ENCODE measurements at regions not wholly inside any gene's neighbourhood (a gene's known extent, or its start where the extent isn't known, plus 50 kb on each side); places are given as distances from the start of the nearest gene placed in this dataset.

DNA sequence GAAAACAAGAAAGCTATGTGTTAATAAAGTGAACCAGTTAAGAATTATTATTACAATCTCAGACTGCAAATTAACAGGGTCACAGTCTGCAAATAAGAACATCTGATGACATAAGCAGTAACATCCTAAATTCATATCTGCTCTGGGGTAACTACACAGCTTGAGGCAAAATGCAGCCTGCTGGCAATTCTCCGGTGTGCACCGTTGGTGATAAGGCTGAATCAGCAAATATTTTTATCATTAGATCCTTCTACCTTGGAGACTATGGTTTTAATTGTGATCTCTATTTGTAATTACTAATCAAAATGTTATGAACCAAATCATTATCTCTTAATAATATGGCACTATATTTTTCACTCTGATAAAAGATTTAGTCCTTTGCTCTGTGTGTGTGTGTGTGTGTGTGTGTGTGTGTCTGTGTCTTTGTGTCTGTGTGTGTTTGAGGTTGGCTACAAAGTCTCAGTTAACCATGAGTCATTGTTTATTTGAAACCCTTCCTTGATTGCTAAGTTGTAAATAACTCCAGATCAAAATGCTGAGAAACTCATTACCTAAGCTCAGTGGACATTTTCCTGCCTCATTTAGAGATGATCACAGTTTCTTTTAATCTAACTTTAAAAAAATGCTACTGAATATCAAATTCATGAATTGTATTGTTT lies 442.6 kb downstream of the GXYLT1 start:
- H3K18ac ChIP-seq (ENCODE audit: low read depth, low read length): no peak overlapping the region
- H3K56ac ChIP-seq (ENCODE audit: extremely low read depth, insufficient read depth, low read length): no peak overlapping the region
- no peak overlapping the region for H3K14ac ChIP-seq (replicated peaks; ENCODE audit: low read depth, low read length)
- no peak overlapping the region for H2AK9ac ChIP-seq (replicated peaks; ENCODE audit: low read depth, low read length, poor library complexity)
- H3K9me1 ChIP-seq (ENCODE audit: insufficient read depth, low read length): no peaks in the 10 kb centered on the region
- no peak overlapping the region for H2BK20ac ChIP-seq (ENCODE audit: low read depth, low read length)
- no peak overlapping the region for H4K5ac ChIP-seq (ENCODE audit: low read depth, low read length)
- no CpG with 5 or more reads among the region's 2 CpGs for WGBS, 2 experiments (ENCODE audit: extremely low coverage in 2 of 2, insufficient read length in 1 of 2)
- no peaks in the 10 kb centered on the region for H4K20me1 ChIP-seq (ENCODE audit: insufficient read depth, low read length)
- H3K36me3 ChIP-seq (ENCODE audit: control insufficient read depth, insufficient read depth, low read length): no peaks in the 10 kb centered on the region
- in situ Hi-C loops (cut with MboI; ENCODE audit: low sequenced_read_pairs) (no loop called here), dilution Hi-C loops (cut with HindIII; ENCODE audit: low sequenced_read_pairs, unreplicated experiment) (no loop called here), intact Hi-C loops (cut with micrococcal nuclease) (no loop called here)
- H2AFZ ChIP-seq (replicated peaks; ENCODE audit: low read length, poor library complexity): no peak overlapping the region
- ATAC-seq (ENCODE audit: low read depth) (no peak), DNase-seq (no peak)
- ChIA-PET POLR2A (ENCODE audit: unreplicated experiment) (no interaction called here), CTCF (interaction anchor here (0.6 kb wide), 1 partner anchor 12 kb away, joined by 3 read pairs; no protein-coding TSS in a partner anchor)
- no peak overlapping the region for H2BK15ac ChIP-seq (ENCODE audit: low read depth, low read length)
- H2BK120ac ChIP-seq (ENCODE audit: low read depth, low read length): no peak overlapping the region
- H3K27ac ChIP-seq (ENCODE audit: insufficient read depth, low read length): no peak overlapping the region
- no peak overlapping the region for H3K4ac ChIP-seq (ENCODE audit: low read depth, low read length)
- no peak overlapping the region for H3K9ac ChIP-seq (ENCODE audit: low read depth, low read length)
- no peak overlapping the region for H4K8ac ChIP-seq (ENCODE audit: low read depth in 2 of 2, low read length in 2 of 2)
- BruUV-seq (replicated peaks): no TSS peak
- TF ChIP-seq MAFK (IDR thresholded peaks at IDR 0.05; ENCODE audit: low read depth, low read length): peak; percentile 87
- TF ChIP-seq BHLHE40 (IDR thresholded peaks at IDR 0.05; ENCODE audit: low read depth, low read length): no peak
- H3K4me1 ChIP-seq (ENCODE audit: control insufficient read depth, insufficient read depth, low read length): no peaks in the 10 kb centered on the region
- H3K9me3 ChIP-seq (ENCODE audit: control insufficient read depth, insufficient read depth, low read length): no peaks in the 10 kb centered on the region
- no peaks in the 10 kb centered on the region for H3K79me1 ChIP-seq (ENCODE audit: low read depth in 1 of 2, low read length in 2 of 2)
- H3K4me3 ChIP-seq (ENCODE audit: insufficient read depth, low read depth, low read length): no peak overlapping the region
- H4K91ac ChIP-seq (ENCODE audit: insufficient read depth, low read depth, low read length): no peak overlapping the region
- no peak overlapping the region for H3K4me2 ChIP-seq (ENCODE audit: low read depth, low read length)
- H2AK5ac ChIP-seq (ENCODE audit: low read depth, low read length): no peak overlapping the region
- H3K27me3 ChIP-seq (ENCODE audit: control insufficient read depth, insufficient read depth, low read length): no peaks in the 10 kb centered on the region
- H2BK5ac ChIP-seq (ENCODE audit: low read depth, low read length, poor library complexity, severe bottlenecking): no peak overlapping the region
- no peak overlapping the region for H3K23ac ChIP-seq (ENCODE audit: low read depth, low read length)

Data from IMR-90 (cell line).